ENCODE measurements at regions not wholly inside any gene's neighbourhood (a gene's known extent, or its start where the extent isn't known, plus 50 kb on each side); places are given as distances from the start of the nearest gene placed in this dataset.

DNA sequence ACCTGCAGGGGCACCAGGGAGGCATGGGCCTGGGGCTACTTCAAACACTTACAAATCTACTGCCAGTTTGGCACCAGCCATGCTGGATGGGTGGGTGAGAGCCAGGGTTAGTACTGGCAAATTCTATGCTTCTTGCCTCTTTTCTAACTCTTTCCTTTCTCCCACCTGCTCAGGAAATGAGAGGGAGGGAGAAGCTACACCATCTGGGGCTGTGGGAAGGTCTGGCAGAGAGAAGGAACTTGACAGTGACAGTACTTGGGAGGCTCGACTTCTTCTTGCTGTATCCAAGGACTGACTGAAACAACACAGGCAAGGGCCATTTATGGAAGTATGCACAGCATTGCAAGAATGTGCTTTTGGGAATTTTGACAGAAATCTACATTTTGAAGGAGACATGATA is 149.6 kb upstream of the DYRK2 start:
- no peak for DNase-seq (ENCODE audit: low spot score)

DNA sequence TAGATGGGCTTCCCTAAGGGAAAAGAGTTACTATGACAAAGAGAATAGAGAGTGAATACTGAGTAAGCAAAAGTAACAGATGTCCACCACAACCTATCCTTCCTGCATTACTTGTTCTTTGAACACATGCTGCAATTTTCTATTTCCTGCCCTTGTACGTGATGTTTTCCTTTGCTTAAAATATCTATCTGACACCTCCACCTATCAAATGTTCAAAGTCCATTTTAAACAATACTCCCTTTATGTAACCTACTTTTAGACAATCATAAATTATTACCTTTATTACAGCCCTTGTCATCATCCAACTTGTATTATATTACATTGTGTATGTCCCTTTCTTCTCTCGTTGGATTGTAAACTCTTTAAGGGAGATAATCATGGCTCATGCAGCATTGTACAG is 147.2 kb upstream of the DYRK2 start:
- DNase-seq (ENCODE audit: low spot score), result no peak

- DNase-seq (ENCODE audit: low spot score), result no peak
Observed at GRCh38 chr12:67504026-67504425, 144.5 kb upstream of the DYRK2 start.

GRCh38 chr12:67506739-67507138 is 141.8 kb upstream of the DYRK2 start:
- no peak for DNase-seq (ENCODE audit: low spot score)

DNA sequence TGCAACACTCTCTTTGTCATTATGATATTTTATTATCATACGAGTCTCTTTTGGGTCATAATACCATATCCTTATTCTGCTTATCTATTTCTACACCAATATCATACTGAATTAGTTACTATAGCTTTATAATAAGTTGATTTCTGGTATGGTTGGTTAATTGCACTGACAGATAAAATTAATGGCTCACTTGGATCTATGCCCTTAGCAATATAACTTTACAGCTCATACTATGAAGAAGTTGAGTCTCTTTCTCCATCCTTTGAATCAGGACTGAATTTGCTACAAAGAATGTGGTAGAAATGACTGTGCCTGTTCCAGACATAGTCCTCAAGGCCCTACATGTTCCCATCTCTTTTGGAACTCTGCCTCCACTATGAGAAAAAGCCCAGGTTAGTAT is 139.7 kb upstream of the DYRK2 start:
- no peak for DNase-seq (ENCODE audit: low spot score)

DNA sequence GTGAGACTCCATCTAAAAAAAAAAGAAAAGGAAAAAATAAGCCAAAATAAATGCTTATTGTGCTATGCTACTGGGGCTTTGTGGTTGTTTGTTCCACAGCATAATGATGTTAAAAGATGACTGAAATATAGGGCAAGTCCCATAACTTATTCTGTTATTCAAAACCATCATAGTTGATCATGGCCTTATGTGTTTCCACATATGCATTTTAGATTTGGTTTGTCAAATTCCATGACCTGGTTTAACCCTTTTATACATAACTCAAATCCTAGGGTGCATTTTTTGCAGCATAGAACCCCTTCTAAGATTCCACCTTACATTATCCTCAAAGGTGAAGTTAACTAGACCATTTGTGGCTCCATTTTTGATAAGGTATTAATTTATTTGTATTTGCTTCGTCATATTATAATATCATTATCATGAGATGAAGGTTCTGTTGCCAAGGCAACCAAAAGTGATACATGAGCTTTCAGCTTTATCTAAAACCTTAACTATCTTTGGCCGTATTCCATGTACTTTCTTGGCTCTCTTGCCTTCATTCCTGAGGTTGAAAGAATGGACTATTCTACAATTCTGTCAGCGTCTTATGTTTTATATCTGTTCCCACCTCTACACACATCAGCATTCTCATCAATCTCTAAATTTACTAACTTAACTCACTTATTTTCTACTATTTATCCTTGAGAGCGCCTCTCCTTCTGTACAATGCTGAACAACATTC is 138.7 kb upstream of the DYRK2 start:
- DNase-seq (ENCODE audit: low spot score), result no peak

DNA sequence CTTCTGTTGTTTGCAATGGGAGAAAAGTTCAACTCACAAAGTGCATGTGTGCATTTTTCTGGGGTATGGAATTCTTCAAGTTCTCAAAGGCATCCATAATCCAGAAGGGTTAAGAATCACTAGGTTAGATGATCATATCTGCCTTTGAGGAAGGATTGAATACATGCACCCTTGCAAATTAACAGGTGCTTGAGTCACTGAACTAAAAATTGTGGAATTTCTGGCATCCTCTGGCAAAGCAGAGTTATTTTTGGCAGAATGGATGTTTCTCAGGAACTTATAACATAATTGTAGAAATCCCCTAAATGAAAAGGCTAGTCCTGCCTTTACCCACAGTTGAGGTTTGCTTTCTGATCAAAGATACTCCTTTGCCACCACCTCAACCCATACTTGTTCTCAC is 136.5 kb upstream of the DYRK2 start:
- no peak for DNase-seq (ENCODE audit: low spot score)

GRCh38 chr12:67514502-67514901 is 134.0 kb upstream of the DYRK2 start:
- DNase-seq (ENCODE audit: low spot score), result no peak

- no peak for DNase-seq (ENCODE audit: low spot score)
Observed at GRCh38 chr12:67515679-67516340, 132.7 kb upstream of the DYRK2 start.

GRCh38 chr12:67517181-67517887 is 131.2 kb upstream of the DYRK2 start:
- DNase-seq (ENCODE audit: low spot score), result peak; percentile 61

DNA sequence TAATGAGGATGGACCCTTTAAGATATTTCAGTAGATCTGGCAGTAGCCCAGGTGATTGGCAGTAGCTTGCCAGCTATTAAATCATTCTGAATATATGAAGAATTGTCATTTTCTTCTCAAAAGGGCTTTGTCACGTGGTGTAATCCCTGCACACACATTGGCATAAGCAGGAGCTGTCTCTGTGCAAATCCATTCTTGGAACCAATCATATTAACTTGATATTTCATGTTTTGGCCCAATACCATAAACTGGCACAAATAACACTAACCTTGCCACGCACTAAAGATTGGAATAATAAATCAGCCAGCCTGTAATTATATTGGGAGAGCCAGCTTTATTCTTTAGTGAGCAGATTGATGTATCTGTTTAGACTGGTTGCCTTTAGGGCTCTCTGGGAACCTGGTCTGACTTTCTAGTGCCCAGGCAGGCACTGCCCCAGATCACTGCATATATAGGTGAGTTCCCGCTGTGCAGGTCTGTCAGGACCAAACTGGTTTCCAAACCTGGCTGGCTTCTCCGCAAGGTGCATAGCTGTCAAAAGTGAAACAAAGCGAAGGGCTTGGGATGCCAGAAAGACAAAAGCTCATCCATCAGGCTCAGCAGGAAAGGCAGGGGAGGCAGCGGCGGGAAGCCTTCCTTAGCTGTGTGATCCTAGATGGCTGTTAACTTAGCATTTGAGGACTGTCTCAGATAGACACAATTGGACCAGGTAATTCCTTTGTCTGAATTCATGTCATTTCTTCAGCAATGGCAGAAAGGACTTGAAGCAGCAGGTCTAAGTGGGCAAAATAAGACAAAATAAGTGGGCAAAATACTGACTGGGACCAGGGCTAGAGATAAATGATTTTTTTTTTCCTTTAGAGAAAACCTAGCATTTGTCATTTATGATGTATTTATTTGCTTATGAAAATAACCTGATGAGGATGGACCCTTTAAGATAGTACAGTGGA is 128.8 kb upstream of the DYRK2 start:
- DNase-seq (ENCODE audit: low spot score), result peak; percentile 74

- DNase-seq (ENCODE audit: low spot score), result no peak
Observed at GRCh38 chr12:67520606-67521005, 127.9 kb upstream of the DYRK2 start.

GRCh38 chr12:67522222-67522621 is 126.3 kb upstream of the DYRK2 start:
- no peak for DNase-seq (ENCODE audit: low spot score)

DNA sequence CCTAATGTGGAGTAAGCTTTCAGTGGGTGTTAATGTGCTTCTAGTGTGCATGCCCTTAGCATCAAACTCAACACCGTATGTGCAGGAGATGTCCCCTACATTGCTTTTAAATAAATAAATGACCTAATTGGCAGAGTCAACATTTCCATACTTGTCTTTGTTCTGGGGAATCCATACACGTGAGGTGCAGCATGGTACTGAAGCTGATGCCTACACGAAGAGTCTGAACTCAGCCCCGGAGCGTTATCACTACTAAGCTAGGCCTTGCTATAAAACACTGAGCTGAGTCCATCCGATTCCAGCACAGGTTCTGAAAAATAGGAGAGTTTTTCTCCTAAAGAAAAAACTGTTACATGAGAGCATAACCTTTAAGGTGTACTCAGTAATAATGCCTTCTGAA is 125.0 kb upstream of the DYRK2 start:
- DNase-seq (ENCODE audit: low spot score), result no peak

- DNase-seq (ENCODE audit: low spot score), result no peak
Observed at GRCh38 chr12:67524861-67525616, 123.5 kb upstream of the DYRK2 start.

DNA sequence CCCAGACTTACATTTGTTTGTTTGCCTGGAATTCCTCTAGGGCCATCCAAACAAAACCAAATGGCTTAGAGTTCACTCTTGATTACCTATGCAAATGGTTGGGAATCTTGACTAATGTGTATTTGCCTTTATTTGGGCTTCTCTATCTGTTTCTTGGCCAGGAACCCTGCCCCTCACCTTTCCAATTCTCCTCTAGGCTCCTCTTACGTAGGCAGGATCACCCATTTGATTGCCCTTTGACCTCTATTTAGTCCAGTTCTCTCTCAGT is 123.0 kb upstream of the DYRK2 start:
- no peak for DNase-seq (ENCODE audit: low spot score)

GRCh38 chr12:67526129-67526528 is 122.4 kb upstream of the DYRK2 start:
- no peak for DNase-seq (ENCODE audit: low spot score)

- DNase-seq (ENCODE audit: low spot score), result no peak
Observed at GRCh38 chr12:67531051-67531450, 117.5 kb upstream of the DYRK2 start.

- no peak for DNase-seq (ENCODE audit: low spot score)
Observed at GRCh38 chr12:67531501-67531900, 117.0 kb upstream of the DYRK2 start.

- DNase-seq (ENCODE audit: low spot score), result no peak
Observed at GRCh38 chr12:67533159-67533558, 115.4 kb upstream of the DYRK2 start.

DNA sequence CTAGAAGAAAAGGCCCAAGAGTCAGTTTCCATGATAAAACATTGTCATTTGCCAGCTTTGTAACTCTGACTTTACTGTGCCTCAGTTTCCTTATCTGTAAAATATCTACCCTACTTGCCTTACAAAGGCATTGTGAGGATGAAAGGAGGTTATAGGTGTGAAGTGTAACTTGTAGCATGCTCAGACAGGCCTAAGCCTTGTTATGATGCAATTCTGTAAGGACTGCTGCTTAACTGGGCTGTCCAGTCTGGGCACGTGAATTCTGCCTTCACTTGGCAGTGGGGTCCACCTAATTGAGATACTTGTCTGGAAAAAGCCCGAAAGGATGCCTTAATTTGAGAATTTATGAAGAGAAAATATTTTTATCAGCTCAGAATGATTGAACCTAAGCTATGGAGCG is 114.5 kb upstream of the DYRK2 start:
- DNase-seq (ENCODE audit: low spot score), result no peak
